HG02938 (cell line): ENCODE measurements at regions not wholly inside any gene's neighbourhood (a gene's known extent, or its start where the extent isn't known, plus 50 kb on each side); places are given as distances from the start of the nearest gene placed in this dataset.
A peak's percentile ranks its signal among the peaks of the same experiment; 100 is the strongest.
"Not testable (repeated sequence)": the region's sequence is repeated elsewhere in the genome, so short reads cannot be mapped to it uniquely, and the experiment has no call there.

Experiments used
- ATAC-seq: cut with Tn5 transposase; IDR thresholded peaks from one replicate; pipeline ENCODE4 v1.9.1; 2021; ENCODE audit warnings: mild to moderate bottlenecking, moderate library complexity; ENCODE audit not compliant: unreplicated experiment

DNA sequence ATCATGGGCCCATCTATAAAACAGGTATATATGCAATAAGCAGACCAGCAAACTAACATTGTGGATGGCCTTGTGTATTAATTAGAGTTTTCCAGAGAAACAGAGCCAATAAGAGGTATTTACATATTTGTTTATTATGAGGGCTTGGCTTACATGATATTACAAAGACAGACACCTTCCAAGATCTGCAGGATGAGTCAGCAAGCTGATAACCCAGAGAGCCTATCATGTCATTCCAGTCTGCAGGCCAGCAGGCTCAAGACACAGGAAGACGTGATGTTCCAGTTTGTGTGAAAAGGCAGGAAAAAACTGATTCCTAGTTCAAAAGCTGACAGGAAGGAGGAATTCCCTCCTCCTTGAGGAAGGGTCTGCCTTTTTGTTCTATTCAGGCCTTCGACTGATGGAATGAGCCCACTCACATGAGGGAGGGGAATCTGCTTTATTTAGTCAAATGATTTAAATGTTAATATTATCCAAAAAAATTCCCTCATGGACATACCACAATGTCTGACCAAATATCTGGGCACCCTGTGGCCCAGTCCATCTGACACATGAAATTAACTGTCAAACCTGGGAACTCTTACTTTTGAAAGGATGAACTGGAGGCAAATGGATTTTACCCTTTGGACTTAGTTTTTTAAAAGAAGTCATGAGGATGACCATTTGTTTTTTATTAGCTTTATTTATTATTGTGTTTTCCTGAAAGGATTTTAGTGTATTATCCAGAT lies 161.2 kb upstream of the CHD1 start:
- ATAC-seq, result no peak

GRCh38 chr5:99088309-99088708 lies 159.5 kb upstream of the CHD1 start:
- no peak for ATAC-seq

DNA sequence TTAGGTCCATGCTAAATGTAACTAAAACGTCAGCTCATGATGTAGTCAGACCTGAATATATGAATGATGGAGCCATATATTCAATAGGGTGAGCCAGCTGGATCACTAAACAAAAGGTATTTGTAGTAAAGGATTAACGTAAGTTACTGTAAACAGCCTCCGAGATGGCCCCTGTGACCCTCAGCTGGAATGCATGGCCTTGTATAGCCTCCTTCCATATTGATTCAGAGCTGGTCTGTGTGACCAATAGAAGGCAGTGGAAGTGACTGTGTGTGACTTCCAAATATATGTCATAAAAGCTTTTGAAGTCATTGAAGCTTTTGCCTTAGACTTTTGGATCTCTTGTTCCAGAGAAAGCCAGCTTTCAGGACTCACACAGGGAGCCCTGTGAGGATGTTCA lies 154.4 kb upstream of the CHD1 start:
- no peak for ATAC-seq

- no peak for ATAC-seq
Measured at GRCh38 chr5:99081711-99082110, 152.9 kb upstream of the CHD1 start.

DNA sequence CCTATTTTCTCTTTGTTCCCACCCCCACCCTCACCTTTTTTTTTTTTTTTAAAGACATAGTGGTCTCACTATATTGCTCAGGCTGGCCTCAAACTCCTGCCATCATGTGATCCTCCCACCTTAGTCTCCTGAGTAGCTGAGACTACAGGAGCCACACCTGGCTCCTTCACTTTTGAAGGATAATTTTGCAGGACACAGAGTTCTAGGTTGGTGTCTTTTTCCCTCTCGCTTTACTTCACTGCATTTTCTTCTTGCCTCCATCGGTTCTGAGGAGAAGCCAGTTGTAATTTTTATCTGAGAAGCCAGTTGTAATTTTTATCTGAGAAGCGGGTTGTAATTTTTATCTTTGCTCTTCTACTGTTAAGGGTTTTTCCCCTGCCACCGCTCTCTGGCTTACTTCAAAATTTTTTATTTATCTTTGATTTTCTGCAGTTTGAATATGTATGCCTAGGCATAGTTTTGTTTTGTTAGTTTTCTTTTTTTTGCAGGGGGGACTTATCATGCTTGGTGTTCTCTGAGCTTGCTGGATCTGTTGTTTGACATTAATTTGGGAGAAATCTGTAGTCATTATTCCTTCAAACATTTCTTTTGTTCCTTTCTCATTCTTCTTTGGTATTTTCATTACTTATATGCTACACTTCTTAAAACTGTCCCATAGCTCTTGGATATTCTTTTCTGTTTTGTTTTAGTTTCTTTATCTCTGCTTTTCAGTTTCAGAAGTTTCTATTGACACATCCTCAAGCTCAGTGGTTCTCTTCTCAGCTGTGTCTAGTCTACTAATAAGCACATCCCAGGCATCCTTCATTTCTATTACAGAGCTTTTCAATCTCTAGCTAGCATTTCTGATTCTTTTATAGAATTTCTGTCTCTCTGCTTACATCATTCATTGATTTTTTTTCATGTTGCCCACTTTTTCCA lies 148.2 kb upstream of the CHD1 start:
- peak; percentile 79 for ATAC-seq

DNA sequence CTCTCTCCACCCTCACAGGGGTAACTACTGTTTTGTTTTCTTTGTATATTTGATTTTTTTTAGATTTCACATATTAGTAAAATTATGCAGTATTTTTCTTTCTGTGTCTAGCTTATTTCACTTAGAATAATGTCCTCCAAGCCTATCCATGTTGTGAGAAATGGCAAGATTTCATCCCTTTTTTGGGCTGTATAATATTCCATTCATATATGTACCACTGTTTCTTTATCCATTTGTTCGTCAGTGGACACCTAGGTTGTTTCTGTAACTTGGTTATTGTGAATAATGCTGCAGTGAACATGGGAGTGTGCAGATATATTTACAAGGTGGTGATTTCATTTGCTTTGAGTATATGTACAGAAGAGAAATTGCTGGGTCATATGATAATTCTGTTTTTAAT lies 144.0 kb upstream of the CHD1 start:
- ATAC-seq, result no peak

DNA sequence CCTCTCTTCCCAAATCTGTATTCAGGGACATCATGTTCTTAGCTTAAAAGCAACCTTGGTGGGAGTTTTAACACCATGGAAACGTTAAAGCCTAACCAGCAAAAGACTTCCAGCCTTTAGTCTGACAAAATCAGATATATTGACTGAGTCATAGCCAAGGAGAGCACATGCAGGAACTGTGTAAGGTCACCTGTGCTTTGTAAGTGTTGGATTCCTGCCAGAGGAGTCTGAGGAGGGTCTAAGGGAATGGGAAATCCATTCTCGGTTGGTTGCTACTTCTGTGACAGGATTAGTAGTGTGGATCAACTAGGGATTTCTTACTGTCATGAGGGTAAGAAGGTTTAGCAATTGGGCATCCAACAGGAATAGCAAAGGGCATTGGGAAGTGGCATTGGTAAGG lies 142.0 kb upstream of the CHD1 start:
- ATAC-seq, result no peak

DNA sequence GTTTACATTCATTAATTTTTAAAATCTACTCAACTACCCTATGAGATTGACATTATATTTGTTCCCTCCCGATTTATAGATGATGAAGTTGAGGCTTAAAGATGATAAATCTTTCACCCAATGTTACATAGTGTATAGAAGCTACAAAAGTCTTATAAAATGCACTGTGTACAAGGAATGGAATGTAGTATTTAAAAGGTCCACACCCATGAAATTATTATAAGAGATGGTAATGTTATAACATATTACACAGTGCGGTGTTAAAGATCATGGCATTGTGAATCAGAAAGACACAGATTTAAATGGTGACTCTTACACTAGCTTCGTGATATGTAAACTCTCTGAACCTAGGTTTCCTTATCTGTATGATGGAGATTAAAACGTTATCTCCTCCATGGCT lies 141.6 kb upstream of the CHD1 start:
- ATAC-seq, result no peak

- ATAC-seq, result peak; percentile 86
Measured at GRCh38 chr5:99068944-99069650, 140.3 kb upstream of the CHD1 start.

GRCh38 chr5:99063737-99064136 lies 134.9 kb upstream of the CHD1 start:
- no peak for ATAC-seq

DNA sequence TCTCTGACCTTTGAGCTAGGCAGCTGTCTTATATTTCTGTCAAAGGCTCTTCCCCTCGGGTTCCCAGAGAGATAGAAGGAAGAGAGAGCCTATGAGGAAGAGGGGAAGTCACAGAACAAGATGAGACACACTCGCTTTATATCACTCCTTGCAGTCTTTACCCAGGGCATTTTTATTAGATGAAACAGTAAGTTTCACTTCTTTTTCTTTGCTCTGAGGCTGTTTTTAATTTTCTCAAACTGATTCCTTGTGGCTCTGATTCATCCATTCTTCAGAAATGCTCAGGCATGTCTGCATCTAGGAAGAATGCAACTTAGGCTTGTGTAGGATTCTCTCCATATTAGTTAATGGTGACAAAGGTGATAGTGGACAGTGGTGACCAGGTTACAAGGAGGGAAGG lies 132.9 kb upstream of the CHD1 start:
- ATAC-seq, result no peak

- no peak for ATAC-seq
Measured at GRCh38 chr5:99061299-99061698, 132.5 kb upstream of the CHD1 start.

GRCh38 chr5:99060306-99061261 lies 131.8 kb upstream of the CHD1 start:
- ATAC-seq, result peak; percentile 74

- peak; percentile 79 for ATAC-seq
Measured at GRCh38 chr5:99059685-99060084, 130.9 kb upstream of the CHD1 start.

DNA sequence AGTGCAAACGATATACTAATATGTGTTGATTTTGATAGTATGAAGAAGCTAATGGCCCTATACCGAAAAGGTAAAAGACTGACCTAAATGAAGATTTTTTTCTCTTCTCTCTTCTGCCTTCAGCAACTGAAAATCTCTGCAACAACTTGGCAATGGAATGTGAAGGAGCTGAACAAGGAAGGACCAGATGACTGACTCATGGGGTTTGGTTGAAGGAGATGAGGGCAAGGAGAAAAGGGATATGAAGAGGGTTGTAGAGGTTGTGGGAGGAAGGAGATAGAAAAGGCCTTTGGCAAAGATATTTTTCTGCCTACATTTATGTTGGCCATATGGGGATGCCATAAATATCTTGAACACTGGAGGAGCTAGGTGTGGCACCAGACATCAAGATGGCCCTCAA lies 129.7 kb upstream of the CHD1 start:
- no peak for ATAC-seq

DNA sequence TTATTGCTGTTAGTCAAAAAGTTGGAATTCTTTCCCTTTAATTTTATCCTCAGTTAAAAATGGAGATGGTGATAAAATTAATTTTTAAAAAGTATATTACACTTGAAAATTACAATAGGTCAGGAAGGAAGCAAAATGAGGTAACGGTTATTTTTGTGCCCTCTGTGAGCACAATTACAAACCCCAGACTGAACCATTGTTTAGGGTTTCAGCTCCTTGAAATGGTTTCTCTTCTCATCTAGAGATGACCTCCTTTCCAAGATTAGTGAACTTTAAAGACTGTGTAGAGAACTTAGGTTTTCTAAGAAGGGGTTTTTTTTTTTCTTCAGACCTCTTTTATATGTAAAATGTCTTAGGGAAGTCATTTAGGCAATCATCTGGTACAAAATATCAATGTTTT lies 126.2 kb upstream of the CHD1 start:
- no peak for ATAC-seq

DNA sequence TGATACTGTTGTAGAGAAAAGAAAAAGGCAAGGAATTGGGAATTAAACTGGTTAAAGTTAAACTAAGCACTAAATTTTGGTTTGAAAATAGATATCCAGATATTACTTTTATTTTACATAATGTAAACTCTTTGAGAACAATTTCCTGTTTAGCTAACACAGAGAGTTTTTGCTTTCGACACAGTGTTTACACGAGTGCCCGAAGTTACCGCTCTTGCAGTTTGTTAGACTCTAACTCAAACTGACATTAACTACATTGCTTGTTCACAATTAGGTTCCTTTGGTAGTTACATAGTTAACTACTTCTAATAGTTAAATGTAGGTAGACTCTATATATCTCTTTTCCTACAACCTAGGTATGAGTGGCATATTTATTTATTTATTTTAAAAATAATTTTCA lies 117.1 kb upstream of the CHD1 start:
- no peak for ATAC-seq

- ATAC-seq, result not testable (repeated sequence)
Measured at GRCh38 chr5:99043257-99043656, 114.5 kb upstream of the CHD1 start.

DNA sequence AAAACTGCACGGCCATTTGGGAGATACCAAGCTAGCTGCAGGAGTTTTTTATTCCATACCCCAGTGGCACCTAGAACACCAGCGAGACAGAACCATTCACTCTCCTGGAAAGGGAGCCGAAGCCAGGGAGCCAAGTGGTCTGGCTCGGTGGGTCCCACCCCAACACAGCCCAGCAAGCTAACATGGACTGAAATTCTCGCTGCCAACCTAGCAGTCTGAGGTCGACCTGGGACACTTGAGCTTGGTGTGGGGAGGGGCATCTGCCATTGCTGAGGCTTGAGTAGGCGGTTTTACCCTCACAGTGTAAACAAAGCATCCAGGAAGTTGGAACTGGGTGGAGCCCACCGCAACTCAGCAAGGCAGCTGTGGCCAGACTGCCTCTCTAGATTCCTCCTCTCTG lies 108.9 kb upstream of the CHD1 start:
- ATAC-seq, result no peak

DNA sequence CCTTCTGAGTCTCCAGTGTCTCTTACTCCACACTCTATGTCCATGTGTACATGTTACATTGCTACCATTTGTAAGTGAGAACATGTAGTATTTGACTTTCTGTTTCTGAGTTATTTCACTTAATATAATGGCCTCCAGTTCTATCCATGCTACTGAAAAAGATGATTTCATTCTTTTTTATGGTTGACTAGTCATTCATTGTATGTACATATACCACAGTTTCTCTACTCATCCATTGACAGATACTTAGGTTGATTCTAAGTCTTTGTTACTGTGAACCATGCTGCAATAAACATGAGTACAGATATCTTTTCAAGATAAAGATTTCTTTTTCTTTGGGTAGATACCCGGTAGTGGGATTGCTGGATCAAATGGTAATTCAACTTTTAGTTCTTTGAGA lies 107.1 kb upstream of the CHD1 start:
- no peak for ATAC-seq

DNA sequence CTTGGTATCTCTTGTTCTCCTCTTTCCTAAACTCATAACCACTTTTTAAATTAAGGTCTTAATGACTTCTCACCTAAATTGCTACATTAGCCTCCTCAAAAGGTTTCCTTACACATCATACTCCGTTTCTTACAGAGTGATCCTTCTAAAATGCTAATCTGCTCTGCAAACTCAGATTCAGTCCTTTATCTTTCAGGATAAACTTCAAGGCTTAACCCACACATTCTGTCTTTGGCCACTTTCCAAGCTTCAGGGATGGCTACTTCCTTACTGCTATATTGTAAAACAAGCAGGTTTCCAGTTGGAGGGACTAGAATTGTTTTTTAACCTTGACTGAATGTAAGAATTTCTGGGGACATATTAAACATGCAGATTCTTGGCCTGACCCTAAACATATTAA lies 105.5 kb upstream of the CHD1 start:
- no peak for ATAC-seq
